Right atrium auricular region (tissue), 2 donors: ENCODE measurements at regions not wholly inside any gene's neighbourhood (a gene's known extent, or its start where the extent isn't known, plus 50 kb on each side); places are given as distances from the start of the nearest gene placed in this dataset.

Source experiments
- DNase-seq: peaks from one replicate; pipeline ENCODE4 v3.0.0-alpha.2; 2019; ENCODE audit warnings: low spot score
- H3K27ac ChIP-seq, 2 donors: fragments of 200-600 bp; sonication (generic); 1 replicate in 1 of 2; 2 replicates in 1 of 2; pipeline ENCODE4 v1.5.1; 2016 to 2019
- H3K27me3 ChIP-seq, 2 donors: fragments of 200-600 bp; sonication (generic); one replicate each; pipeline versions ENCODE4 v1.5.1 to v1.6.0; 2017 to 2019
- H3K36me3 ChIP-seq: fragments of 200-600 bp; sonication (generic); one replicate; pipeline ENCODE4 v1.5.1; 2016
- H3K4me1 ChIP-seq, 2 donors: fragments of 200-600 bp; sonication (generic); one replicate each; pipeline versions ENCODE4 v1.5.1 to v1.6.0; 2017 to 2019
- H3K4me3 ChIP-seq, 2 donors: fragments of 200-600 bp; sonication (generic); 1 replicate in 1 of 2; 2 replicates in 1 of 2; pipeline ENCODE4 v1.5.1; 2017 to 2019; ENCODE audit warnings: mild to moderate bottlenecking in 1 of 2, moderate library complexity in 1 of 2
- H3K9me3 ChIP-seq, 2 donors: fragments of 200-600 bp; sonication (generic); one replicate each; pipeline ENCODE4 v1.5.1; 2019
- CTCF ChIP-seq, 2 donors: fragments of 200-600 bp; sonication (generic); IDR thresholded peaks; one replicate each; pipeline ENCODE4 v1.5.1; 2019; ENCODE audit warnings: antibody characterized with exemption in 2 of 2

GRCh38 chr20:48552550-48552949 is 275.2 kb downstream of the PREX1 start:
- Histone ChIP-seq H3K4me3 (no peak overlapping the region), H3K36me3 (no peaks in the 10 kb centered on the region), H3K4me1 (no peaks in the 10 kb centered on the region), H3K9me3 (no peaks in the 10 kb centered on the region), H3K27ac (no peak overlapping the region), H3K27me3 (no peaks in the 10 kb centered on the region)
- DNase-seq, result no peak
- no peak for TF ChIP-seq CTCF (IDR thresholded peaks at IDR 0.05)

GRCh38 chr20:48550814-48551213 is 277.0 kb downstream of the PREX1 start:
- Histone ChIP-seq H3K4me3 (no peak overlapping the region), H3K9me3 (no peaks in the 10 kb centered on the region), H3K27me3 (no peaks in the 10 kb centered on the region), H3K4me1 (no peaks in the 10 kb centered on the region), H3K27ac (no peak overlapping the region), H3K36me3 (no peaks in the 10 kb centered on the region)
- TF ChIP-seq CTCF (IDR thresholded peaks at IDR 0.05), result no peak
- no peak for DNase-seq

- no peak overlapping the region for H3K27ac ChIP-seq
- no peaks in the 10 kb centered on the region for H3K9me3 ChIP-seq
- no peaks in the 10 kb centered on the region for H3K27me3 ChIP-seq
- no peaks in the 10 kb centered on the region for H3K36me3 ChIP-seq
- no peak for TF ChIP-seq CTCF (IDR thresholded peaks at IDR 0.05)
- no peaks in the 10 kb centered on the region for H3K4me1 ChIP-seq
- no peak overlapping the region for H3K4me3 ChIP-seq
- DNase-seq, result no peak
Observed at GRCh38 chr20:48547664-48548063, 280.1 kb downstream of the PREX1 start.

GRCh38 chr20:48544402-48545339 is 283.1 kb downstream of the PREX1 start:
- Histone ChIP-seq H3K4me1 (no peaks in the 10 kb centered on the region), H3K4me3 (no peak overlapping the region), H3K9me3 (no peaks in the 10 kb centered on the region), H3K27ac (no peak overlapping the region), H3K36me3 (no peaks in the 10 kb centered on the region), H3K27me3 (no peaks in the 10 kb centered on the region)
- DNase-seq, result no peak
- no peak for TF ChIP-seq CTCF (IDR thresholded peaks at IDR 0.05)

GRCh38 chr20:48541581-48542071 is 286.2 kb downstream of the PREX1 start:
- H3K27ac ChIP-seq, result no peak overlapping the region
- DNase-seq, result no peak
- H3K27me3 ChIP-seq, result no peaks in the 10 kb centered on the region
- no peak overlapping the region for H3K4me3 ChIP-seq
- no peaks in the 10 kb centered on the region for H3K9me3 ChIP-seq
- H3K4me1 ChIP-seq, result no peaks in the 10 kb centered on the region
- no peak for TF ChIP-seq CTCF (IDR thresholded peaks at IDR 0.05)
- no peaks in the 10 kb centered on the region for H3K36me3 ChIP-seq
